ENCODE measurements at regions not wholly inside any gene's neighbourhood (a gene's known extent, or its start where the extent isn't known, plus 50 kb on each side); places are given as distances from the start of the nearest gene placed in this dataset.

- Histone ChIP-seq H2AFZ (ENCODE audit: low read length) (peak overlapping the region; percentile 93), H3K36me3 (ENCODE audit: insufficient read depth, low read length) (no peaks in the 10 kb centered on the region), H3K4me3 (ENCODE audit: insufficient read depth, low read length) (peak overlapping the region; percentile 76), H4K20me1 (ENCODE audit: insufficient read depth, low read length) (peaks cover 19% of the 10 kb centered on the region), H3K9me3 (ENCODE audit: low read depth, low read length) (no peaks in the 10 kb centered on the region), H3K27me3 (ENCODE audit: insufficient read depth, low read length) (no peaks in the 10 kb centered on the region), H3K4me2 (ENCODE audit: insufficient read depth, low read length) (peak overlapping the region; percentile 90), H3K79me2 (ENCODE audit: insufficient read depth, low read length) (peaks cover 39% of the 10 kb centered on the region), H3K27ac (ENCODE audit: low read depth, low read length) (peak overlapping the region; percentile 45), H3K4me1 (ENCODE audit: insufficient read depth, low read length) (peaks cover 13% of the 10 kb centered on the region)
- TF ChIP-seq, protein P1, sequence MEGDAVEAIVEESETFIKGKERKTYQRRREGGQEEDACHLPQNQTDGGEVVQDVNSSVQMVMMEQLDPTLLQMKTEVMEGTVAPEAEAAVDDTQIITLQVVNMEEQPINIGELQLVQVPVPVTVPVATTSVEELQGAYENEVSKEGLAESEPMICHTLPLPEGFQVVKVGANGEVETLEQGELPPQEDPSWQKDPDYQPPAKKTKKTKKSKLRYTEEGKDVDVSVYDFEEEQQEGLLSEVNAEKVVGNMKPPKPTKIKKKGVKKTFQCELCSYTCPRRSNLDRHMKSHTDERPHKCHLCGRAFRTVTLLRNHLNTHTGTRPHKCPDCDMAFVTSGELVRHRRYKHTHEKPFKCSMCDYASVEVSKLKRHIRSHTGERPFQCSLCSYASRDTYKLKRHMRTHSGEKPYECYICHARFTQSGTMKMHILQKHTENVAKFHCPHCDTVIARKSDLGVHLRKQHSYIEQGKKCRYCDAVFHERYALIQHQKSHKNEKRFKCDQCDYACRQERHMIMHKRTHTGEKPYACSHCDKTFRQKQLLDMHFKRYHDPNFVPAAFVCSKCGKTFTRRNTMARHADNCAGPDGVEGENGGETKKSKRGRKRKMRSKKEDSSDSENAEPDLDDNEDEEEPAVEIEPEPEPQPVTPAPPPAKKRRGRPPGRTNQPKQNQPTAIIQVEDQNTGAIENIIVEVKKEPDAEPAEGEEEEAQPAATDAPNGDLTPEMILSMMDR (IDR thresholded peaks at IDR 0.05; ENCODE audit: extremely low read depth, low read depth, low read length): no peak
- peak; percentile 58 for DNase-seq (ENCODE audit: insufficient read length, low spot score, missing footprints)
Observed at GRCh38 chr19:27793128-27793643, 1419.8 kb downstream of the UQCRFS1 start.

- DNase-seq (ENCODE audit: insufficient read length, low spot score, missing footprints): no peak
- peak overlapping the region; percentile 90 for H3K4me2 ChIP-seq (ENCODE audit: insufficient read depth, low read length)
Observed at GRCh38 chr19:27792576-27793127, 1420.3 kb downstream of the UQCRFS1 start.

DNA sequence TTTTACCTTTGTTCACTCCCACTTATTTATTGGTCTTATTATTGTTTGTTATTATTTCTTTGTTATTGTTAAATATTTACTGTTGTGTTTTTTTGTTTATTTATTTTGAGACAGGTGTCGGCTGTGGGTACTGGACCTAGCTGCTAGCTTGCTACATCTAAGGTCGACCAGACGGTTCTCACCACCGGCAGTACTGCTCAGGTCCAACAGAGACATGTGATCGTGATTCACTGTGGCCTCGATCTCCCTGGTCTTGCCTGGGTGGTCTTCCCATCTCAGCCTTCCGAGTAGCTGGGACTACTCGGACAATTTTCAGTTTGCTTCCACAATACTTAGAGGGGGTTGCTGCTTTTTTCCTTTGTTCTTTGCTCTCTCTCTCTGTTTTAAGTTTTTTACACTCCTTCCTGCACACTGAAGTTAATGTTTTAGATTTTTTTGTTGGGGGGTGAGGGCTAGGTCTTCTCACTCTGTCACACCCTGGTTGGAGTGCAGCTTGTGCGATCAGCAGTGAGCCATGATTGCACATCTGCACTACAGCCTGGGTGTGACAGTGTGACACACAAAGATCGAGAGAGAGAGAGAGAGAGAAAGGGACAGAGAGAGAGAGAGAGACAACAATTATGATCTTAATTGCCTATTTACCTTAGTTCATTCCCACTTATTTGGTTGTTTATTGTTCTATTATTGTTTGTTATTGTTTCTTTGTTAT lies 1432.4 kb downstream of the UQCRFS1 start:
- Histone ChIP-seq H3K4me3 (ENCODE audit: insufficient read depth, low read length) (no peak overlapping the region), H4K20me1 (ENCODE audit: insufficient read depth, low read length) (no peaks in the 10 kb centered on the region), H3K4me1 (ENCODE audit: insufficient read depth, low read length) (no peaks in the 10 kb centered on the region), H3K27me3 (ENCODE audit: insufficient read depth, low read length) (no peaks in the 10 kb centered on the region), H3K9me3 (ENCODE audit: low read depth, low read length) (no peaks in the 10 kb centered on the region), H3K27ac (ENCODE audit: low read depth, low read length) (no peak overlapping the region), H3K36me3 (ENCODE audit: insufficient read depth, low read length) (no peaks in the 10 kb centered on the region), H3K4me2 (ENCODE audit: insufficient read depth, low read length) (no peak overlapping the region), H2AFZ (ENCODE audit: low read length) (no peak overlapping the region), H3K79me2 (ENCODE audit: insufficient read depth, low read length) (no peaks in the 10 kb centered on the region)
- TF ChIP-seq, protein P1 (IDR thresholded peaks at IDR 0.05; ENCODE audit: extremely low read depth, low read depth, low read length): no peak
- no peak for DNase-seq (ENCODE audit: insufficient read length, low spot score, missing footprints)

More at GRCh38 chr19:27792576-27793127, 1420.3 kb downstream of the UQCRFS1 start:
- Histone ChIP-seq H3K27ac (ENCODE audit: low read depth, low read length) (peak overlapping the region; percentile 36), H3K27me3 (ENCODE audit: insufficient read depth, low read length) (no peaks in the 10 kb centered on the region), H3K36me3 (ENCODE audit: insufficient read depth, low read length) (no peaks in the 10 kb centered on the region), H4K20me1 (ENCODE audit: insufficient read depth, low read length) (peaks cover 19% of the 10 kb centered on the region), H3K9me3 (ENCODE audit: low read depth, low read length) (no peaks in the 10 kb centered on the region), H3K79me2 (ENCODE audit: insufficient read depth, low read length) (peaks cover 39% of the 10 kb centered on the region), H3K4me3 (ENCODE audit: insufficient read depth, low read length) (peak overlapping the region; percentile 76), H3K4me1 (ENCODE audit: insufficient read depth, low read length) (peaks cover 13% of the 10 kb centered on the region), H2AFZ (ENCODE audit: low read length) (peak overlapping the region; percentile 93)
- TF ChIP-seq, protein P1 (IDR thresholded peaks at IDR 0.05; ENCODE audit: extremely low read depth, low read depth, low read length): no peak

DNA sequence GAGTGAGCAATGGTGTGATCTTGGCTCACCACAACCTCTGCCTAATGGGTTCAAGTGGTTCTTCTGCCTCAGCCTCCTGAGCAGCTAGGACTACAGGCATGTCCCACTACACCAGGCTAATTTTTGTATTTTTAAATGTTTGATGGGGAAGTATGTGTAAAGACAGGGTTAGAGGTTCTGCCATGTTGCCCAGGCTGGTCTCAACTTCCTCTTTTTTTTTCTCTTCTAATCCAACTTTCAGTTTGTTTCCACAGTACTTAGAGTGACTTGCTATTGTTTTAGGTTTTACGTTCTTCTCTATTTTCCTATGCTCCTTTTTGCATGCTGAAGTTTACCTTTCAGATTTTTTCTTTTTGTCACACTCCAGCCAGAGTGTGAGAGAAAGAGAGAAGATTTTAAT lies 1433.0 kb downstream of the UQCRFS1 start:
- no peak for DNase-seq (ENCODE audit: insufficient read length, low spot score, missing footprints)
- H3K4me2 ChIP-seq (ENCODE audit: insufficient read depth, low read length): no peak overlapping the region
- H4K20me1 ChIP-seq (ENCODE audit: insufficient read depth, low read length): no peaks in the 10 kb centered on the region
- H3K79me2 ChIP-seq (ENCODE audit: insufficient read depth, low read length): no peaks in the 10 kb centered on the region
- no peaks in the 10 kb centered on the region for H3K9me3 ChIP-seq (ENCODE audit: low read depth, low read length)
- no peak overlapping the region for H3K27ac ChIP-seq (ENCODE audit: low read depth, low read length)
- no peak overlapping the region for H3K4me3 ChIP-seq (ENCODE audit: insufficient read depth, low read length)
- no peaks in the 10 kb centered on the region for H3K27me3 ChIP-seq (ENCODE audit: insufficient read depth, low read length)
- TF ChIP-seq, protein P1 (IDR thresholded peaks at IDR 0.05; ENCODE audit: extremely low read depth, low read depth, low read length): no peak
- no peak overlapping the region for H2AFZ ChIP-seq (ENCODE audit: low read length)
- H3K4me1 ChIP-seq (ENCODE audit: insufficient read depth, low read length): no peaks in the 10 kb centered on the region
- H3K36me3 ChIP-seq (ENCODE audit: insufficient read depth, low read length): no peaks in the 10 kb centered on the region

Measured in osteoblast (primary cell).